GM12878 (cell line): ENCODE measurements at regions not wholly inside any gene's neighbourhood (a gene's known extent, or its start where the extent isn't known, plus 50 kb on each side); places are given as distances from the start of the nearest gene placed in this dataset.
A peak's percentile ranks its signal among the peaks of the same experiment; 100 is the strongest.
"Not testable (repeated sequence)": the region's sequence is repeated elsewhere in the genome, so short reads cannot be mapped to it uniquely, and the experiment has no call there.

ENCODE experiments used
- ATAC-seq: fragments of 200-7000 bp; cut with Tn5 transposase; 3 replicates; pipeline ENCODE4 v1.9.1; 2020; ENCODE audit warnings: mild to moderate bottlenecking, moderate library complexity
- BruUV-seq: library from RNA; stranded (reverse); fragments of 400-500 nt; replicated peaks from 2 replicates; lab custom pipeline; 2021; lab: Mats Ljungman, UMichigan
- CTCF ChIA-PET: fragments of 300-600 bp; sonication (Branson Sonifier 250); formaldehyde crosslinking; extraction: SDS; loops from one replicate; lab custom pipeline; 2021; ENCODE audit warnings: inconsistent platforms; lab: Yijun Ruan, JAX
- POLR2A ChIA-PET: fragments of 350-600 bp; formaldehyde crosslinking; extraction: SDS; loops from one replicate; lab custom pipeline; 2021; ENCODE audit warnings: inconsistent platforms; lab: Charles Lee
- RAD21 ChIA-PET: fragments of 300-600 bp; sonication (Branson Sonifier 250); formaldehyde crosslinking; loops from one replicate; lab custom pipeline; 2023; ENCODE audit warnings: antibody characterized with exemption; ENCODE audit not compliant: unreplicated experiment; lab: Charles Lee
- SMC1A ChIA-PET: fragments of 300-600 bp; sonication (Branson Sonifier 250); formaldehyde crosslinking; loops from one replicate; lab custom pipeline; 2023; ENCODE audit not compliant: unreplicated experiment, uncharacterized antibody; lab: Charles Lee
- DNase-seq: peaks from one replicate; pipeline ENCODE4 v3.0.0-alpha.2; 2011; ENCODE audit warnings: low read depth, low spot score
- FAIRE-seq: peaks from 3 replicates; lab custom pipeline; 2011; peaks lifted over from hg19 to GRCh38; lab: Jason Lieb, UNC
- H2AFZ ChIP-seq: 2 replicates; pipeline ENCODE4 v1.6.0; 2011; ENCODE audit warnings: low read depth, low read length, control low read depth; ENCODE audit not compliant: control insufficient read depth
- H3K27ac ChIP-seq: 2 replicates; pipeline ENCODE4 v1.5.1; 2011; ENCODE audit warnings: control low read depth; ENCODE audit not compliant: control insufficient read depth, insufficient read depth
- H3K27me3 ChIP-seq, 2 experiments: replicated peaks in 1 of 2; 2 replicates each; pipeline versions ENCODE4 v1.6.0 to v1.6.1; 2011; ENCODE audit warnings: low read length in 1 of 2; ENCODE audit not compliant: control insufficient read depth in 2 of 2, insufficient read depth in 2 of 2
- H3K36me3 ChIP-seq, 2 experiments: 2 replicates each; pipeline ENCODE4 v1.5.1; 2011; ENCODE audit warnings: low read length in 1 of 2; ENCODE audit not compliant: control insufficient read depth in 2 of 2, insufficient read depth in 2 of 2
- H3K4me1 ChIP-seq: 2 replicates; pipeline ENCODE4 v1.6.1; 2011; ENCODE audit warnings: mild to moderate bottlenecking, low read length, moderate library complexity, mixed read lengths; ENCODE audit not compliant: control insufficient read depth, insufficient read depth
- H3K4me2 ChIP-seq: 2 replicates; pipeline ENCODE4 v1.6.0; 2011; ENCODE audit warnings: control low read depth; ENCODE audit not compliant: control insufficient read depth, insufficient read depth
- H3K4me3 ChIP-seq: fragments of 200-600 bp; sonication (generic); 2 replicates; pipeline ENCODE4 v1.5.1; 2016
- H3K79me2 ChIP-seq: 2 replicates; pipeline ENCODE4 v1.6.0; 2011; ENCODE audit warnings: low read length; ENCODE audit not compliant: control insufficient read depth, insufficient read depth
- H3K9ac ChIP-seq: 2 replicates; pipeline ENCODE4 v1.8.0; 2011; ENCODE audit warnings: low read length, control low read depth, mixed read lengths; ENCODE audit not compliant: control insufficient read depth, insufficient read depth
- H3K9me3 ChIP-seq: replicated peaks from 3 replicates; pipeline ENCODE4 v1.5.1; 2011; ENCODE audit warnings: mild to moderate bottlenecking, low read length; ENCODE audit not compliant: control insufficient read depth, insufficient read depth
- H4K20me1 ChIP-seq: 2 replicates; pipeline ENCODE4 v1.6.0; 2011; ENCODE audit not compliant: control insufficient read depth, insufficient read depth
- WGBS: methylation state at CpG from one replicate; pipeline ENCODE4 v1.1.6; 2016; ENCODE audit warnings: low lambda C conversion rate; ENCODE audit not compliant: insufficient replicate concordance, insufficient coverage; ENCODE audit errors: missing lambda C conversion rate; 5-methylcytosine and 5-hydroxymethylcytosine counted together
- in situ Hi-C: fragments of 300-500 bp; cut with MboI; formaldehyde crosslinking; loops from 9 replicates; pipeline ENCODE4 v1.14.3; 2018; ENCODE audit warnings: mixed read lengths
- intact Hi-C: fragments of 100-400 bp; cut with micrococcal nuclease; formaldehyde crosslinking; loops from one replicate; pipeline ENCODE4 v1.14.2; 2022; ENCODE audit not compliant: unreplicated experiment

DNA sequence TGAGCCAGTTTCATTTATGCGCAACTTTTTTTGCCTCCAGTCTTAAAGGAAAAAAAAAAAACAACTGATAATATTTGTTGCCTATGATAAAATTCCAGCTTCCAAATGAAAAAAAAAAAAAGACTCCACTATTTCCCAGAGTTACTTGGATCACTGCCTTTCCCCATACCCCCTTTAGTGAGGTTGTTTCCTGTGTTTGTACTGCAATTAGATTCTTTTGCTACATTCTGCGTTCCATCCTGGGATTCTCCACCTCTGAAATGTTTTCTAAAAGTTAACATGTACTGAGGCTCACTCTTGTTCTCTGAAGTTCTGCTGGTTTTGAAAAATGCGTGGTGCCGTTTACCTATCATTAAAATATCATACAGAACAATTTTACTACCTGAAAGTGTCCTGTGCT, 72.0 kb upstream of the NUTM2F start:
- H3K4me3 ChIP-seq, in situ Hi-C loops, BruUV-seq, H3K4me1 ChIP-seq, H3K36me3 ChIP-seq, H3K27me3 ChIP-seq, H4K20me1 ChIP-seq, ATAC-seq, RAD21 ChIA-PET, FAIRE-seq, H3K9ac ChIP-seq, H2AFZ ChIP-seq, H3K27ac ChIP-seq, intact Hi-C loops, H3K9me3 ChIP-seq, POLR2A ChIA-PET, DNase-seq, H3K4me2 ChIP-seq, CTCF ChIA-PET, SMC1A ChIA-PET: not testable (repeated sequence)
- WGBS = 97% methylated on average over 3 of the region's 4 CpGs
- peaks cover 17% of the 10 kb centered on the region for H3K79me2 ChIP-seq

DNA sequence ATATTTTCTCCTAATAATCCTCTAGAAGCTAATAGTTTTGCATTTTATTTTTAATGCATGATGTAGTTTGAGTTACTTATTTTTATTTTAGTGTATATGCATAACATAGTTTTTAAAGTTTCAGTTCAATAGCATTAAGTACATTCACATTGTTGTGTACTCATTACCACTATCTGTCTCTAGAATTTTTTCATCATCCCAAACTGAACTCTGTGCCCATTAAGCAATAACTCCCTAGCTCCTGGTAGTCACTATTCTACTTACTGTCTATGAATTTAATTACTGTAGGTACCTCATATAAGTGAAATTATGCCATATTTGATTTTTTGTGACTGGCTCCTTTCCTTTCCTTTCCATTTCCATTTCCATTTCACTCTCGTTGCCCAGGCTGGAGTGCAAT, 74.4 kb upstream of the NUTM2F start:
- H4K20me1 ChIP-seq, H3K9me3 ChIP-seq, in situ Hi-C loops, H3K36me3 ChIP-seq, H3K27ac ChIP-seq, intact Hi-C loops, CTCF ChIA-PET, SMC1A ChIA-PET, DNase-seq, H3K9ac ChIP-seq, RAD21 ChIA-PET, ATAC-seq, H3K4me3 ChIP-seq, H2AFZ ChIP-seq, BruUV-seq, POLR2A ChIA-PET, H3K4me2 ChIP-seq, H3K4me1 ChIP-seq, H3K27me3 ChIP-seq: not testable (repeated sequence)
- peak; percentile 27 for FAIRE-seq
- 100% methylated on average over 1 of the region's 1 CpG for WGBS
- H3K79me2 ChIP-seq = peaks cover 10% of the 10 kb centered on the region

DNA sequence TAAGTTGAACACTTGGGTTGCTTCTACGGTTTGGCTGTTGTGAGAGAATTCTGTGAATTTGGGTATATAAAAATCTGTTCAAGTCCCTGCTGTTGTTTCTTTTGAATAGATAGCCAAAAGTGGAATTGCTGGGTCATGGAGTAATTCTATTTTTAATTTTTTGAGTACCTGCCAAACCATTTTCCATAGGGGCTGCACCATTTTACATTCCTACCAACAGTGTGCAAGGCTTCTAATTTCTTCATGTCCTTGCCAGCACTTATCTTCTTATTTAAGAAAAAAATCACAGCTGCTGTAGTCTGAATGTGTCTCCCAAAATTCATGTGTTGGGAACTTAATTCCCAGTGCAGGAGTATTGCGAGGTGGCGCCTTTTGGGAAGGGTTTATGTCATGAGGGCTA, 75.1 kb upstream of the NUTM2F start:
- H3K4me3 ChIP-seq, intact Hi-C loops, SMC1A ChIA-PET, ATAC-seq, DNase-seq, CTCF ChIA-PET, in situ Hi-C loops, H3K4me2 ChIP-seq, H3K36me3 ChIP-seq, H3K4me1 ChIP-seq, RAD21 ChIA-PET, BruUV-seq, H3K27ac ChIP-seq, H2AFZ ChIP-seq, H3K9ac ChIP-seq, H3K27me3 ChIP-seq, FAIRE-seq, POLR2A ChIA-PET, H4K20me1 ChIP-seq, H3K9me3 ChIP-seq: not testable (repeated sequence)
- WGBS = 95% methylated on average over 2 of the region's 3 CpGs
- peaks cover 14% of the 10 kb centered on the region for H3K79me2 ChIP-seq

DNA sequence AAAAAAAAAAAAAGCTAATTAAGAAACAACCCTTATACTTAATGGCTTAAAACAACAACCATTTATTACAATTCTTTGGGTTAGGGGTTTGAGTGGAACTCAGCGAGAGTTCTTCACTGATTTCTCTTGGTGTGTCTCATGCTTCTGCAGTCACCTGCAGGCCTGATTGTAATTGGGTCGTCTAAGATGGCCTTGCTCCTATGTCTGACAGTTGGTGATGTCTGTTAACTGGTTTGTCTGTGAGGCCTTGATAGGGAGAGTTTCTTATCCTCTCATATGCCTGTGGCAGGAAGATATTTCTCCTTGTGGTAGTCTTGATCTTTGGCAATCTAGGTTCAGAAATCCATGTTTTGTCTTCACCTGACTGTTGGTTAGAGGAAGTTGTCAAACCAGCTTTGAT, 85.2 kb upstream of the NUTM2F start:
- H4K20me1 ChIP-seq, in situ Hi-C loops, H3K4me3 ChIP-seq, DNase-seq, H3K27ac ChIP-seq, H3K9ac ChIP-seq, BruUV-seq, FAIRE-seq, CTCF ChIA-PET, POLR2A ChIA-PET, RAD21 ChIA-PET, H3K4me2 ChIP-seq, H3K36me3 ChIP-seq, H3K27me3 ChIP-seq, ATAC-seq, H2AFZ ChIP-seq, H3K9me3 ChIP-seq, H3K4me1 ChIP-seq, SMC1A ChIA-PET, intact Hi-C loops: not testable (repeated sequence)
- peaks cover 18% of the 10 kb centered on the region for H3K79me2 ChIP-seq
- WGBS = 69% methylated on average over 2 of the region's 2 CpGs
